ENCODE measurements at regions not wholly inside any gene's neighbourhood (a gene's known extent, or its start where the extent isn't known, plus 50 kb on each side); places are given as distances from the start of the nearest gene placed in this dataset.

- TF ChIP-seq PBX3 (IDR thresholded peaks at IDR 0.05) = no peak
- no peak for TF ChIP-seq SMC3 (IDR thresholded peaks at IDR 0.05)
- TF ChIP-seq CTCF (IDR thresholded peaks at IDR 0.05) = no peak
- TF ChIP-seq HOXA7 (CRISPR knock-in tag; IDR thresholded peaks at IDR 0.05) = no peak
- TF ChIP-seq BHLHE40 (IDR thresholded peaks at IDR 0.05; ENCODE audit: low read depth, low read length) = no peak
- TF ChIP-seq HOXB5 (CRISPR knock-in tag; IDR thresholded peaks at IDR 0.05) = no peak
- TF ChIP-seq EP300 (IDR thresholded peaks at IDR 0.05) = no peak
- no peak for TF ChIP-seq REST (IDR thresholded peaks at IDR 0.05)
- no peak for TF ChIP-seq JUN (IDR thresholded peaks at IDR 0.05)
- TF ChIP-seq RARB (CRISPR knock-in tag; IDR thresholded peaks at IDR 0.05) = no peak
- no peak for TF ChIP-seq HDAC2 (IDR thresholded peaks at IDR 0.05)
- no peak for TF ChIP-seq MAX (IDR thresholded peaks at IDR 0.05)
- no peak for TF ChIP-seq RFX5 (IDR thresholded peaks at IDR 0.05)
- TF ChIP-seq ELK1 (IDR thresholded peaks at IDR 0.05; ENCODE audit: low read depth, low read length) = no peak
These were observed 84.4 kb downstream of the FOXL1 start for GRCh38 chr16:86662740-86663139.

Measured in A549 (cell line).